ENCODE measurements at regions not wholly inside any gene's neighbourhood (a gene's known extent, or its start where the extent isn't known, plus 50 kb on each side); places are given as distances from the start of the nearest gene placed in this dataset.

DNA sequence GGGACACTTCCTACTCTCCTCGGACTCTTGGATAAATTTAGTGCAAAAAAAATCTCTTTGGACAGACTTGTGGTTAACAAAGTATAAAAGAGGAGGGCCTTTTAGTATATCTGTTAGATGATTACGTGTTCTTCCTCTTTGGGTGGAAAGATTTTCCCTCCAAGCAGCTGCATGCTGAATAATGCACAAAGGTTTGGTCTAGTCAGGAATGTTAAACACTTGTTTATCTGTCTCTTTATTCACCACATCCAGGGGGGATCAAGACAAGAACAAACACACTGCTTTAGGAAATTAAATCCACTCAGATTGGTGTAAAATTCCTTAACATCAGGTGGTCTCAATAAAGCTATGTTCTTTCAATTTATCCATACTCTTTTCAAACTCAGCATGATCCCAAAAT lies 260.9 kb upstream of the CHD6 start:
- no peak for DNase-seq

DNA sequence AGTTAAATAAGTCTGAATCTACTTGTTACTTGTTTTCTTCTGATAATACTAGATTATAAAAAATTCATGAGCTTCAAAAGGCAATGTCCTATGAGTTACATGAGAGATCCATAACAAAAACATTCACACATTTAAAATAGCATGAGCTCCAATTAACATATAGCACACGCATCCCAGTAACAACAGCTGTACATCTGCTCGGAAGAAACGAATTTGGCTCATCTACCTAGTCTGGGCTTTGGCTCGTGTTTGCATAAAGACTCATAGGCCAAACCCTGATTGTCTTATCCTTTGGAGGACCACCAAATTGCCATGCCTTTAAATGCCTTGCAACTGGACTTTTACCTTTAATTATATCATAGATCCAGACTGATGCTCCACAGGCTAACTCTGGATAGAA lies 259.7 kb upstream of the CHD6 start:
- DNase-seq, result no peak

- no peak for DNase-seq
Observed at GRCh38 chr20:41874658-41875057, 256.5 kb upstream of the CHD6 start.

GRCh38 chr20:41872930-41873329 lies 254.8 kb upstream of the CHD6 start:
- DNase-seq, result no peak

DNA sequence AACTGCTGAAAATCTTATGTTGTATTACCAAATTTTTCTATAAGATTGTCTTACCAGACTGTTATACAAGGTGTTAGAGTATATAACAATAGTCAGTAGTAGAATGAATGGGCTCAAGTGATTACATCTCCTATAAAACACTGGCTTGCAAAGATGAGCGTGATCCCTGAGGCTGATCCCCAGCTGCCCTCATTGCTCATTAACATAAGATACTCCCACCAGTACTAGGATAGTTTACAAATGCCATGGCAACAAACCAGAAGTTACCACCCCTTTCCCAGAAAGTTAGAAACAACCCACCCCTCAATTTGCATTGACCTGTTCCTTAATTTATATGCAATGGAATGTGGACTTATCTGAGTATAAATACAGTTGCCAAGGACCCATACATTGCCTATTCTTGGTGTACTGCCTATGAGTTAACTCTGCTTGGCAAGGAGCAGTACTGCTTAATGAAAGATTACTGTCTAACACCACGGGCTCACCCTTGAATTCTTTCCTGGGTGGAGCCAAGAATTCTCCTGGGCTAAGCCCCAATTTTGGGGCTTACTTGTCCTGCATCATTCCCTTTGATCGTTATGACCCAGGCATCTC lies 252.8 kb upstream of the CHD6 start:
- no peak for DNase-seq

DNA sequence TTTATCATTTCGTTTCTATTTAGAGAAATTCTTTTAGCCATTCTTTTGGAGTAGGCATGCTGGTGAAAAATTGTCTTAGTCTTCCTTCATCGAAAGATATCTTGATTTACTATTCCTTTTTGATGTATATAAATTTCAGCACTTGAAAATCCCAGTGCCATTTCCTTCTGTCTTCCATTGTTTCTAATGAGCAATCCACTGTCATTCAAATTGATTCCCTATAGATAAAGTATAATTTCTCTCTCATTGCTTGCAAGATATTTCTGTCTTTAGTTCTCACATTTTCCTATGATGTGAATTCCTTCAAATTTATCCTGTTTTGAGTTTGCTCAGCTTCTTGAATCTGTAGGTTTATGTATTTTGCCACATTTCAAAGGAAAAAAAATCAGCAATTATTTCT lies 251.1 kb upstream of the CHD6 start:
- no peak for DNase-seq

DNA sequence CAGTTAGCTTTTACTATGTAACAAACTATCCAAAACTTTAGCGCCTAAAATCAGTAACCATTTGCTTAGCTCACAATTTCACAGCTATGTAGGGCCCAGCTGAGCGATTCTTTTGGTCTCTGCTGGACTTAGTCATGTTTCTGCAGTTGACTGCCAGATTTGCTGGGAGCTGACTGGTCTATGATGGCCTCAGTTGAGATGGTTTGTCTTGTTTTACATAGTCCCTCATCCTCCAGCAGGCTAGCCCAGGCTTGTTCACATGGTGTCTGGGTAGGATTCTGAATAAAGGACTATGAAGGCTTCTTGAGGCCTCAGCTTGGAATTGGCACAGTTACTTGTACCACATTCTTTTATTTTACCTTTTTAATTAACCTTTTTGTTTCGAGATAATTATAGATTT lies 247.8 kb upstream of the CHD6 start:
- DNase-seq, result no peak

DNA sequence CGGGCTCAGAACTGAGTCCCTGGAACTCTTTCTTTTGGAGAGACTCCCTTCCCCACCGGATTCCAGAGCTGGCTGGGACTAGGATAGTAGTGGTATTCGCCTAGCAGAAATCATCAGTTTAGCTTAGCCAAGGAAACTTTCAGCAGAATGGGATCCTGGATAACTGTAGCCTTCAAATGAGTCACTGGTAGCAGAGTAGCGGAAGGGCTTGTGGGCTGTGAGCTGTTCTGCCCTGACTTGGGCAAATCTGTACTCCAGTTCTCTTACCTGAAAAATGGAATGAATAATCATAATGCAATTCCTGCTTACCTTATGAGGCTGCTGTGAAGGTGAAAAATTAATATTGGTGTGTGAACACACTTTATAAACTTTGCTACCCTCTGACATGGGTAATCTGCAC lies 244.3 kb upstream of the CHD6 start:
- no peak for DNase-seq

GRCh38 chr20:41861772-41862422 lies 243.7 kb upstream of the CHD6 start:
- no peak for DNase-seq

GRCh38 chr20:41854765-41855164 lies 236.6 kb upstream of the CHD6 start:
- no peak for DNase-seq

- DNase-seq, result no peak
Observed at GRCh38 chr20:41853806-41854205, 235.6 kb upstream of the CHD6 start.

DNA sequence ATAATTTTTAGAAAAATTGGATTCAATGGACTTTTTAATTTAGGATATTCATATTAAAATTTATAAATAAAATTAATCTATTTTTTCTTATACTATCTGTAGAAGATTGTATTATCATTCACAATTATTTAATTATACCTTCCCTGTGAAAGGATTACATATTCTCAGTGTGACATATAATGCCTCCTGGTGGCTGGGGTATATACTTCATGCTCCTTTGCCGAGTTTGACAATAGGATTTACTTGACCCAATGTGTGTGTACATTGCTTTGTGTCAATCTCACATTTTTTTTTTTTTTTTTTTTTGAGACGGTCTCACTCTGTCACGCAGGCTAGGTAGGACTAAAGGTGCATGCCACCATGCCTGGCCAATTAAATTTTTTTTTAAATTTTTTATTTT lies 230.0 kb upstream of the CHD6 start:
- peak; percentile 16 for DNase-seq

GRCh38 chr20:41837669-41838224 lies 219.6 kb upstream of the CHD6 start:
- DNase-seq, result no peak

DNA sequence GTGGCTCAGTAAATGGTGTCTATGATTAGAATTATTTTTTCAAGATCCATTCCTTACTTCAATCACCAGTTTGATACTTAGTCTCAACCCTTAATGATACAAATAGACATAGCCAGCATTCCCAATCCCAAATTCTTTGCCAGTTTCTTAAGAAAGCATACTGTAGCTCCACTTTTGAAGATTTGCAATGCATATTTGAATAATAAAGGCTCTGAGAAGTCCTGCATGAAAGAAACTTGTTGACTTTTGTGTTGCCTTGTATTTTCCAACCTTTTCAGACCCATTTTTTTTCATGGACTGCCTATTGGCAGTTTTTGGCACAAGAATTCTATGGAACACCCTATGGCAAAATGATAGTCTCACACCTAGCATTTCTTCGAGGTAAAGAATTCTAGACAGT lies 215.6 kb upstream of the CHD6 start:
- no peak for DNase-seq

DNA sequence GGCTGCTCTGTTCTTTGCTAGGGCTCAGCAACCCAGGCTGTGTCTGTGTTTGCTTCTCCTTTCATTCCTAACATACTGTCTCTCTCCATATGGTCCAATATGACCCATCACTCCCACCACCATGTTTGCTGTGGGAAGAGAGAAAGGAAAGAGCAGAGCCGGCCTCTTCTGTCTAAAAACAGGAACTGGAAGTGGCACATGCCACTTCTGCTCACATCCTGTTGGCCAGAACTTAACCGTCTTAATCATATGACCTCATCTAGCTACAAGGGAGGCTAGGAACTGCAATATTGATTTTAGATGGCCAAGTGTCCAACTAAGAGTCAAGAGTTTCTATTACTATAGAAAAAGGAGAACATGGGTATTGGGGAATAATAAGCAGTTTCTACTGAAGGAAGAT lies 212.5 kb upstream of the CHD6 start:
- no peak for DNase-seq

DNA sequence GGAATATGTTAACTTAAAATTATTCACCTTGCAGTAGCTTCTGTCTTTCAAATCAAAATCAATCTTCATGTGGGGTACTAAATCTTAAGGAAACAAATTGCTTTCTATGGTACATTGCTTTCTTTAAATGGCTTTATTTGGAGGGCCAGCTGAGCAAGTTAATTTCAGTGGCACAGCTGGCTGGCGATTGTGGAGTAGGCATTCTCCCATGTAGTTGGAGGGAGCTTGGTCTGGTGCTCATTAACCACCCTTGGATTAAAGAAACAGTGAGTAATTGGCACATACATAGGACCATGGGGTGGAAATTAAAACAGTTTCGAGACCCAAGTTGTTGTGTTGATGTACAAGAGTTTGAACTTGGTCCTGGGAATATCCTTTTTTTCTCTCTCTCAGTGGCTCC lies 201.3 kb upstream of the CHD6 start:
- DNase-seq, result no peak

GRCh38 chr20:41818991-41819390 lies 200.8 kb upstream of the CHD6 start:
- DNase-seq, result no peak

DNA sequence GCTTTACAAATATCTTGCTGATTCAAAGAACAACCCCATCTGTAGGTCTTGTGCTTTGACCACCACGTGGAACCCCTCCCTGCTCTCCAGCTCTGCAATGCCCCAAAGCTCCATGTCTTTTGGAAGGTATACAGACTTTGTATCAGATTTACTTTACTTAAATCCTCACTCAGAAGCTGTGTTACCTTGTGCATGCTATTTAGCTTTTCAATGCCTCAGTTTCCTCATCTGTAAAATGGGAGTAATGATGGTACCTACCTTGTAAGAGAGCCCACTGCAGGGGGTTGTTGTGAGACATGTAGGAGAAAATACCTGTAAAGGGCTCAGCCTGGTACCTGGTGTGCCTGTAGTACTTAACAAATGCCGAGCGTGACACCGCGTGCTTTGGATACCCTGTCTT lies 200.2 kb upstream of the CHD6 start:
- no peak for DNase-seq

DNA sequence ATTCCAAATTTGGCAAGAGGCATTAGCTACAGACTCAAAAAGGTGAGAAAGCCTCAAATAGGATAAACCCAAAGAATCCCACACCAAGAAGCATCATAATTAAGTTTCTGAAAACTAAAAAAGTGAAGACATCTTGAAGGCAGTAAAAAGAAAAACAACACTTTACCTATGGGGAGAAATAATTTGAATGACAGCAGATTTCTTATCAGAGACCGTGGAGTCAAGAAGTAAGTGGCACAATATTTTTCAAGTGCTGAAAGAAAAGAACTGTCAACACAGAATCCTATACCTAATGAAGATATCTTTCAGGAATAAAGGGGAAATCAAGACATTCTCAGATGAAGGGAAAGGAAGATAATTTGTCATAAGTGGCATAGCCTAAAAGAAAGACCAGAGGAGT lies 193.3 kb upstream of the CHD6 start:
- DNase-seq, result no peak

DNA sequence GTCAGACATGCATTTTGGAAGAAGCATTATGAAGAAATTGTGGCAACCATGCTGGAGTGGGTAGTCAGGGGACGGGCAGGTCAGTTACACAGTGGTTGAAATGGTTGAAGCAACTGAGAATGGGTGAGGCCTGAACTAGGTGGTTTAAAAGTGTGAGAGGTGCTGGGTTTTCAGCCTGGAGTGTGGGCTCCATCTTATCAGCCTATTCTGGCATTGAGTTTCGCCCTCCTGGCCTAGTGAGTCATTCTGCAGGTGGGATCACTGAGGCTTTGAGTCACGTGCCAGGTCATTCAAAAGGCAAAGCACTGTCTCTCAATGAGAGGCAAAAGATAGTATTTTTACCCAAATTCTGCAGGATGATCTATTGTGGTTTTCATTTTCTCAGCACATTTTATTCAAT lies 181.9 kb upstream of the CHD6 start:
- DNase-seq, result no peak

DNA sequence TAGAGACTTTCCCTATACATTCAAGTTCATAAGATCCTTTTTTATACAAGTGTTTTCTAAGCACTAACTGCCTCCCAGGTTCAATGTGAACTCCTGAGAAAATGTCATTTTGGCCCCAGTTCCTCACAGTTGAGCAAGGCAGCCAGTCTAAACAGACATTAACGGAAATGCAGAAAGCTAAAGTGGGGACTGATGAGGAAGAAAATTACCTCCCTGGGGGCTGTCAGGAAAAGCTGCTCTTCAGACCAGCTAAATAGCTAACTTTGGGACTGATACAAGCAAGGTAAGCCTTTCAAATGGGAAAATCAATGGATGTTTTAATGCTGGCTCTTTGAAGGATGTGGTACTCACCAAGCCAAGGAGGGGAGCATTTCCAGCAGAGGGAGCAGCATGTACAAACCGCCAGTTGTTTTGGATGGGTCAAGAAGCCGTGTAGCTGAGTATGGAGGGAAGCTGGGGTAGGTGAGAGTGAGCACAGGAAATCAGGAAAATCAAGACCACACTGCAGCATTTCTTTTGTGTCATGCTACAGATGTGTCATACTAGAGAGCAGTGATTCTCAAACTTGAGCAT lies 180.8 kb upstream of the CHD6 start:
- no peak for DNase-seq

GRCh38 chr20:41786158-41786557 lies 168.0 kb upstream of the CHD6 start:
- no peak for DNase-seq

- DNase-seq, result no peak
Observed at GRCh38 chr20:41784209-41784958, 166.2 kb upstream of the CHD6 start.
